GM19468 (cell line): ENCODE measurements at regions not wholly inside any gene's neighbourhood (a gene's known extent, or its start where the extent isn't known, plus 50 kb on each side); places are given as distances from the start of the nearest gene placed in this dataset.

Experiments
- ATAC-seq: cut with Tn5 transposase; IDR thresholded peaks from one replicate; pipeline ENCODE4 v1.9.1; 2021; ENCODE audit warnings: mild to moderate bottlenecking, moderate library complexity, moderate number of reproducible peaks; ENCODE audit not compliant: unreplicated experiment; ENCODE audit errors: extremely low read depth

GRCh38 chr13:53200075-53200474, 171.5 kb downstream of the OLFM4 start:
- no peak for ATAC-seq

- ATAC-seq, result no peak
Observed at GRCh38 chr13:53200498-53201453, 172.2 kb downstream of the OLFM4 start.

- ATAC-seq, result no peak
Observed at GRCh38 chr13:53201454-53202225, 173.0 kb downstream of the OLFM4 start.

- ATAC-seq, result no peak
Observed at GRCh38 chr13:53204598-53204997, 176.0 kb downstream of the OLFM4 start.

GRCh38 chr13:53206455-53206854, 177.8 kb downstream of the OLFM4 start:
- no peak for ATAC-seq

- ATAC-seq, result no peak
Observed at GRCh38 chr13:53207556-53207955, 178.9 kb downstream of the OLFM4 start.

GRCh38 chr13:53214433-53214832, 185.8 kb downstream of the OLFM4 start:
- ATAC-seq, result no peak

GRCh38 chr13:53215563-53215962, 186.9 kb downstream of the OLFM4 start:
- ATAC-seq, result no peak

GRCh38 chr13:53216773-53217172, 188.2 kb downstream of the OLFM4 start:
- no peak for ATAC-seq

- no peak for ATAC-seq
Observed at GRCh38 chr13:53217194-53217593, 188.6 kb downstream of the OLFM4 start.

GRCh38 chr13:53220038-53220437, 191.4 kb downstream of the OLFM4 start:
- no peak for ATAC-seq

- ATAC-seq, result no peak
Observed at GRCh38 chr13:53237696-53238095, 209.1 kb downstream of the OLFM4 start.

GRCh38 chr13:53238261-53238660, 209.6 kb downstream of the OLFM4 start:
- no peak for ATAC-seq

GRCh38 chr13:53240401-53241025, 211.9 kb downstream of the OLFM4 start:
- ATAC-seq, result no peak

- no peak for ATAC-seq
Observed at GRCh38 chr13:53241891-53242348, 213.3 kb downstream of the OLFM4 start.

GRCh38 chr13:53249236-53249635, 220.6 kb downstream of the OLFM4 start:
- no peak for ATAC-seq

- ATAC-seq, result peak; percentile 61
Observed at GRCh38 chr13:53250272-53250875, 221.8 kb downstream of the OLFM4 start.

GRCh38 chr13:53250977-53251376, 222.4 kb downstream of the OLFM4 start:
- ATAC-seq, result no peak

GRCh38 chr13:53254500-53254899, 225.9 kb downstream of the OLFM4 start:
- no peak for ATAC-seq

GRCh38 chr13:53255795-53256194, 227.2 kb downstream of the OLFM4 start:
- no peak for ATAC-seq
